IMR-90 (cell line): ENCODE measurements at regions not wholly inside any gene's neighbourhood (a gene's known extent, or its start where the extent isn't known, plus 50 kb on each side); places are given as distances from the start of the nearest gene placed in this dataset.

Experiments
- ATAC-seq: fragments of 200-7000 bp; cut with Tn5 transposase; 2 replicates; pipeline ENCODE4 v1.9.1; 2020; ENCODE audit warnings: low read depth, mild to moderate bottlenecking, moderate library complexity
- BruUV-seq: library from RNA; stranded (reverse); fragments of 400-500 nt; replicated peaks from 2 replicates; lab custom pipeline; 2021; lab: Mats Ljungman, UMichigan
- CTCF ChIA-PET: fragments of 300-600 bp; formaldehyde crosslinking; extraction: SDS; loops from one replicate; lab custom pipeline; 2021; ENCODE audit warnings: antibody characterized with exemption; lab: Yijun Ruan, JAX
- POLR2A ChIA-PET: fragments of 300-600 bp; sonication (Branson Sonifier 250); formaldehyde crosslinking; loops from one replicate; lab custom pipeline; 2022; ENCODE audit warnings: antibody characterized with exemption; ENCODE audit not compliant: unreplicated experiment; lab: Charles Lee
- DNase-seq: peaks from one replicate; pipeline ENCODE4 v3.0.0; 2013
- H2AFZ ChIP-seq: replicated peaks from 2 replicates; pipeline ENCODE3; 2013; ENCODE audit warnings: low read length, mild to moderate bottlenecking; ENCODE audit not compliant: poor library complexity
- H2AK5ac ChIP-seq: 2 replicates; pipeline ENCODE4 v1.6.1; 2013; ENCODE audit warnings: low read depth, low read length, inconsistent platforms
- H2AK9ac ChIP-seq: replicated peaks from 2 replicates; pipeline ENCODE3; 2013; ENCODE audit warnings: mild to moderate bottlenecking, low read depth, low read length, moderate library complexity; ENCODE audit not compliant: poor library complexity
- H2BK120ac ChIP-seq: 2 replicates; pipeline ENCODE4 v1.6.1; 2013; ENCODE audit warnings: low read depth, low read length, inconsistent platforms
- H2BK15ac ChIP-seq: 3 replicates; pipeline ENCODE4 v1.6.1; 2013; ENCODE audit warnings: low read depth, low read length, inconsistent platforms
- H2BK20ac ChIP-seq: 2 replicates; pipeline ENCODE4 v1.6.1; 2013; ENCODE audit warnings: low read depth, mild to moderate bottlenecking, inconsistent platforms, low read length, moderate library complexity
- H2BK5ac ChIP-seq: 2 replicates; pipeline ENCODE4 v1.6.1; 2013; ENCODE audit warnings: mild to moderate bottlenecking, low read depth, low read length, inconsistent platforms; ENCODE audit not compliant: poor library complexity, severe bottlenecking
- H3K14ac ChIP-seq: replicated peaks from 2 replicates; pipeline ENCODE4 v1.6.1; 2013; ENCODE audit warnings: low read depth, low read length, inconsistent platforms
- H3K18ac ChIP-seq: 2 replicates; pipeline ENCODE4 v1.6.1; 2013; ENCODE audit warnings: low read depth, low read length, control low read depth
- H3K23ac ChIP-seq: 2 replicates; pipeline ENCODE4 v1.6.1; 2013; ENCODE audit warnings: low read depth, low read length, inconsistent platforms
- H3K27ac ChIP-seq: 2 replicates; pipeline ENCODE4 v1.5.1; 2013; ENCODE audit warnings: mild to moderate bottlenecking, control low read depth, low read length; ENCODE audit not compliant: insufficient read depth
- H3K27me3 ChIP-seq: 2 replicates; pipeline ENCODE4 v1.6.1; 2013; ENCODE audit warnings: low read length; ENCODE audit not compliant: control insufficient read depth, insufficient read depth
- H3K36me3 ChIP-seq: 2 replicates; pipeline ENCODE4 v1.6.1; 2013; ENCODE audit warnings: low read length, mixed read lengths; ENCODE audit not compliant: control insufficient read depth, insufficient read depth
- H3K4ac ChIP-seq: 2 replicates; pipeline ENCODE4 v1.6.1; 2013; ENCODE audit warnings: low read depth, low read length, inconsistent platforms
- H3K4me1 ChIP-seq: 2 replicates; pipeline ENCODE4 v1.6.1; 2013; ENCODE audit warnings: low read length, mixed read lengths; ENCODE audit not compliant: control insufficient read depth, insufficient read depth
- H3K4me2 ChIP-seq: 2 replicates; pipeline ENCODE4 v1.6.1; 2013; ENCODE audit warnings: low read depth, mild to moderate bottlenecking, control low read depth, low read length, moderate library complexity
- H3K4me3 ChIP-seq: 2 replicates; pipeline ENCODE4 v1.5.1; 2013; ENCODE audit warnings: low read depth, mild to moderate bottlenecking, control low read depth, low read length, moderate library complexity; ENCODE audit not compliant: insufficient read depth
- H3K56ac ChIP-seq: 2 replicates; pipeline ENCODE4 v1.6.1; 2013; ENCODE audit warnings: low read length, inconsistent platforms; ENCODE audit not compliant: insufficient read depth; ENCODE audit errors: extremely low read depth
- H3K79me1 ChIP-seq, 2 experiments: 2 replicates each; pipeline ENCODE4 v1.6.1; 2013; ENCODE audit warnings: low read length in 2 of 2, inconsistent platforms in 1 of 2, low read depth in 1 of 2
- H3K9ac ChIP-seq: 2 replicates; pipeline ENCODE4 v1.6.1; 2013; ENCODE audit warnings: low read depth, low read length, control low read depth
- H3K9me1 ChIP-seq: 2 replicates; pipeline ENCODE4 v1.6.1; 2013; ENCODE audit warnings: low read length, inconsistent platforms; ENCODE audit not compliant: insufficient read depth
- H3K9me3 ChIP-seq: 2 replicates; pipeline ENCODE4 v1.6.1; 2013; ENCODE audit warnings: low read length; ENCODE audit not compliant: control insufficient read depth, insufficient read depth
- H4K20me1 ChIP-seq: 2 replicates; pipeline ENCODE4 v1.6.1; 2013; ENCODE audit warnings: low read length, inconsistent platforms; ENCODE audit not compliant: insufficient read depth
- H4K5ac ChIP-seq: 2 replicates; pipeline ENCODE4 v1.6.1; 2013; ENCODE audit warnings: mild to moderate bottlenecking, low read depth, low read length, control low read depth
- H4K8ac ChIP-seq, 2 experiments: 2 replicates each; pipeline ENCODE4 v1.6.1; 2013; ENCODE audit warnings: low read depth in 2 of 2, low read length in 2 of 2, control low read depth in 1 of 2, inconsistent platforms in 1 of 2
- H4K91ac ChIP-seq: 2 replicates; pipeline ENCODE4 v1.6.1; 2013; ENCODE audit warnings: low read depth, low read length, inconsistent platforms; ENCODE audit not compliant: insufficient read depth
- CEBPB ChIP-seq: IDR thresholded peaks from 2 replicates; pipeline ENCODE4 v1.6.1; 2012; ENCODE audit warnings: low read depth, low read length, improper control_type of control experiment
- CHD1 ChIP-seq: IDR thresholded peaks from 2 replicates; pipeline ENCODE4 v1.6.1; 2012; ENCODE audit warnings: low read depth, low read length, improper control_type of control experiment
- MAZ ChIP-seq: IDR thresholded peaks from 2 replicates; pipeline ENCODE4 v1.6.1; 2012; ENCODE audit warnings: low read depth, mild to moderate bottlenecking, low read length, improper control_type of control experiment, moderate library complexity, borderline replicate concordance
- MXI1 ChIP-seq: IDR thresholded peaks from 2 replicates; pipeline ENCODE4 v1.6.1; 2012; ENCODE audit warnings: low read depth, mild to moderate bottlenecking, low read length, moderate library complexity, borderline replicate concordance
- RCOR1 ChIP-seq: IDR thresholded peaks from 2 replicates; pipeline ENCODE4 v1.6.1; 2012; ENCODE audit warnings: mild to moderate bottlenecking, low read length, improper control_type of control experiment; ENCODE audit not compliant: insufficient replicate concordance
- WGBS, 2 experiments: methylation state at CpG; one replicate each; pipeline versions ENCODE4 v1.1.5 to v1.1.7; 2013; ENCODE audit warnings: missing lambda C conversion rate in 2 of 2; ENCODE audit not compliant: insufficient read length in 1 of 2; ENCODE audit errors: extremely low coverage in 2 of 2; 5-methylcytosine and 5-hydroxymethylcytosine counted together
- dilution Hi-C: fragments of 300-500 bp; cut with HindIII; formaldehyde crosslinking; loops from one replicate; pipeline ENCODE4 v1.14.3; 2018; ENCODE audit warnings: low sequenced_read_pairs; ENCODE audit not compliant: unreplicated experiment
- in situ Hi-C: fragments of 300-500 bp; cut with MboI; formaldehyde crosslinking; loops from 3 replicates; pipeline ENCODE4 v1.14.3; 2019; ENCODE audit warnings: low sequenced_read_pairs, inconsistent platforms, mixed read lengths
- intact Hi-C: fragments of 100-400 bp; cut with micrococcal nuclease; formaldehyde crosslinking; loops from 2 replicates; pipeline ENCODE4 v1.10.0; 2022

- Histone ChIP-seq H4K8ac (no peak overlapping the region), H3K56ac (no peak overlapping the region), H4K91ac (no peak overlapping the region), H3K9me3 (peaks cover 2% of the 10 kb centered on the region; the same call in 1 of the 2 replicates), H3K9me1 (no peaks in the 10 kb centered on the region), H3K18ac (no peak overlapping the region), H3K27ac (no peak overlapping the region), H3K36me3 (no peaks in the 10 kb centered on the region), H2AK5ac (no peak overlapping the region), H3K27me3 (no peaks in the 10 kb centered on the region), H3K4ac (no peak overlapping the region), H4K5ac (no peak overlapping the region), H3K4me3 (no peak overlapping the region), H3K79me1 (no peaks in the 10 kb centered on the region), H4K20me1 (no peaks in the 10 kb centered on the region), H2AK9ac (no peak overlapping the region), H3K23ac (no peak overlapping the region), H2BK20ac (no peak overlapping the region), H3K4me2 (no peak overlapping the region), H2BK15ac (no peak overlapping the region), H3K14ac (no peak overlapping the region), H2BK5ac (no peak overlapping the region), H3K9ac (no peak overlapping the region), H2AFZ (no peak overlapping the region), H2BK120ac (no peak overlapping the region), H3K4me1 (no peaks in the 10 kb centered on the region)
- TF ChIP-seq MXI1, result no peak
- TF ChIP-seq CEBPB, result no peak
- TF ChIP-seq MAZ, result no peak
- TF ChIP-seq RCOR1, result no peak
- TF ChIP-seq CHD1, result no peak
- CTCF ChIA-PET, result no interaction called here
- DNase-seq (no peak), ATAC-seq (no peak)
- dilution Hi-C loops, result no loop called here
- no CpG with 5 or more reads among the region's 1 CpG for WGBS, 2 experiments
- POLR2A ChIA-PET, result no interaction called here
- in situ Hi-C loops, result no loop called here
- BruUV-seq, result no TSS peak
- intact Hi-C loops, result no loop called here
Measured at GRCh38 chr10:23965880-23966279, 243.1 kb upstream of the KIAA1217 start.
